NCI-H774 (cell line): ENCODE measurements at regions not wholly inside any gene's neighbourhood (a gene's known extent, or its start where the extent isn't known, plus 50 kb on each side); places are given as distances from the start of the nearest gene placed in this dataset.
"Not testable (repeated sequence)": the region's sequence is repeated elsewhere in the genome, so short reads cannot be mapped to it uniquely, and the experiment has no call there.

ENCODE experiments used
- DNase-seq: peaks from one replicate; lab custom pipeline; 2025; lab: John Stamatoyannopoulos, UW

- no peak for DNase-seq
Measured at GRCh38 chr10:76666891-76667290, 970.7 kb downstream of the KCNMA1 start.

GRCh38 chr10:76665029-76665428 lies 972.6 kb downstream of the KCNMA1 start:
- DNase-seq, result no peak

DNA sequence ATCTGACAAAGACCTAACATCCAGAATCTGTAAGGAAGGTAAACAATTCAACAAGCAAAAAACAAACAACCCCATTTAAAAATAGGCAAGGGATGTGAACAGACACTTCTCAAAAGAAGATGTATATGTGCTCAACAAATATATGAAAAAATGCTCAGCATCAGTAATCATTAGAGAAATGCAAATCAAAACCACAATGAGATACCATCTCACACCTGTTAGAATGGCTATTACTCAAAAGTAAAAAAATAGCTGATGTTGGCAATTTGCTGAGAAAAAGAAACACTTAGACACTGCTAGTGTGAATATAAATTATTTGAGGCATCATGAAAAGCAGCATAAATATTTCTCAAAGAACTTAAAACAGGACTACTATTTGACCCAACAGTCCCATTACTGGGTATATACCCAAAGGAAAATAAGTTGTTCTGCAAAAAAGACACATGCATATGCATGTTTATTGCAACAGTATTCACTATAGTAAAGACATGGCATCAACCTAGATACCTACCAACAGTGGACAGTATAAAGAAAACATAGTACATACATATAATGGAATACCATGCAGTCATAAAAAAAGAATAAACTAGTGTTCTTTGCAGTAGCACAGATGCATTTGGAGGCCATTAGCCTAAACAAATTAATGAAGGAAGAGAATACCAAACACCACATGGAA lies 980.1 kb downstream of the KCNMA1 start:
- no peak for DNase-seq

DNA sequence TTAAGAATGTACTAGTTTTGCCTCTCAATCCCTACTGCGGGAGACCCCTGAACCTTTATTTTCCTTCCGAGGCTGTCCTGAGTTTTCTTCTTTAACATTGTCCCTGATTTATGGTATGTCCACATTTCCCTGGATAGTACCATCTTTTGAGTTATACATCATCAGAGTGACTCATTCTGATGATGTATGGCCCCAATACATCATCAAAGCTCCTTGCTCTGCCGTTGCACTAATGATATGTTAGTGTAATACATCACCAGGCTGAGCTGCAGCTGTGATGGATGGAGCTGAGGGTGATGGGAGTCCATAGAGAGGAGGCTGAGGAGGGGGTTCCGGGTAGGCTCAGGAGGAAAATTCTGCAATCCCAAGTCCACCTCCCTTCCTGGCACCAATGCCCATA lies 986.5 kb downstream of the KCNMA1 start:
- DNase-seq, result no peak

DNA sequence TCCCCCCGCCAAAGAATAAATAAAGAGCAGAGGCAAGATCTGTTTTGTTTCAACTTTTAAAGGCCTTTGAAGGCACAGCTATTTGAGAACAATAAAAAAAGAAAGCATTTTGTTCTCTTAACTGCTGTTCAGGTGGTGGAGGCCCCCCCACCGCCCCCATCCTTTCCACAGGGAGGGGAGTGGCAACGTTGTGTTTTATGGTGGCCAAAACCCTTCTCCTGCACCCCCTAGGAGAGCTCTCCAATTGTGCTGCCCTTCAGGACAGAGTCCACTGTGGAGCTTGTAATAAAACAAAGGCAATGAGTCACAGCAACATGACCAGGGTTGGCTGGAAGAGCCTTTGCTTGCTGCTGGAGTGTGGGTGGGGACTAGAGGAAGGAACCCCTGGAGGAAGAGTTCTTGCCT lies 987.9 kb downstream of the KCNMA1 start:
- no peak for DNase-seq

DNA sequence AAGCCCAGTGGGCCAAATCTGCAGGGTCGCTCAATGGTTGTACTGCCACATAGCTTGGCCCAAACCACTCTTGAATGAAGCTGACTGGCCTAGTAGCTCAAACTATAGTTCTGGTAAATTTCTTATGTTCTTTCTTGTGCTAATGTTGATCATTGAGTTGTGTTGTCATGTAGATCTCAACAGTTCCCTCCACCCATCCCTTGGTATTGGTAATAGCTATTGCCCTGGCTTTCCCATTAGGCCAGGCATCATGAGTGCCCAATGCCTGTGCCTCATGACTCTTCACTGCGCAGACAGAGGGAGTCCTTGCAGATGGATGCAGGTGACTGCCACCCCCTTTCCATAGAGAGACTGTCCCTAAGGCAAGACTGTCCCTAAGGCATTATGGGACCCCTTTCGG lies 988.4 kb downstream of the KCNMA1 start:
- no peak for DNase-seq

GRCh38 chr10:76647301-76647700 lies 990.3 kb downstream of the KCNMA1 start:
- DNase-seq, result no peak

- no peak for DNase-seq
Measured at GRCh38 chr10:76645341-76645740, 992.3 kb downstream of the KCNMA1 start.

DNA sequence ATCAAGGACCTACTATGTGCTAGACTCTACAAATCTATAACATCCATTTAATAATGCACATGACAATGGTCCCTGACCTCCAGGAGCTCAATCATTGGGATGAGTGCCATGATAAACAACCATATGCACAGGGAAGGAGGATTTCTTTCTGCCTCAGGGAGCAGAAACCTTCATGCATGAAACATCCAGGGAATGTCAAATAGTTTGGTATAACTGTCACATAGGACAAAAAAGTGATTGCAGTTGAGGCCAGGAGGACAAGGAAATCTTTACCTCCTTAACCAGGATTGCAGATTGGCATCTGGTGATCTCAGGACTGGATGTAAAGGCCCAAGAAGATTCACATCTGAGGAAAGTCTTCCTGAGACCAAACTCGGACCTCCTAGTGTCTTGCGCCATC lies 993.1 kb downstream of the KCNMA1 start:
- no peak for DNase-seq

- no peak for DNase-seq
Measured at GRCh38 chr10:76643511-76643911, 994.1 kb downstream of the KCNMA1 start.

DNA sequence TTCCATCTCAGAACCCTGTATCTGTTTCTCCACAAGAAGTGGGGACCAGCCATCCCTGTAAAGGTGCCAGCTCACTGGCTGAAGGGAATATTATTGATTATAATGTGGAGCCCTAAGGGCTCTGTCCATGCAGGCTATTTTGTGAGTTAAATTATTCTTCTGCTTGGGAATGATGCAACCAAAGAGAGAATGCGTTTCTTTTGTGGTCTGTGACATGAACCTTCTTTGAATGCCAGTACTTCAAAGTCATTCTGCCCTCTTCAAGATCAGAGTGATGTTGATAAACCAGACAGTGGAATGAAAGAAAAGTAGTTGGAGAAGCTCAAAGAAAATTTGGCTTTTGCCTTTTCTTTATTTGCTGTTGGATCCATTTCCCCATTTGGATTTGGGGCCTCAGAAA lies 995.2 kb downstream of the KCNMA1 start:
- DNase-seq, result no peak

DNA sequence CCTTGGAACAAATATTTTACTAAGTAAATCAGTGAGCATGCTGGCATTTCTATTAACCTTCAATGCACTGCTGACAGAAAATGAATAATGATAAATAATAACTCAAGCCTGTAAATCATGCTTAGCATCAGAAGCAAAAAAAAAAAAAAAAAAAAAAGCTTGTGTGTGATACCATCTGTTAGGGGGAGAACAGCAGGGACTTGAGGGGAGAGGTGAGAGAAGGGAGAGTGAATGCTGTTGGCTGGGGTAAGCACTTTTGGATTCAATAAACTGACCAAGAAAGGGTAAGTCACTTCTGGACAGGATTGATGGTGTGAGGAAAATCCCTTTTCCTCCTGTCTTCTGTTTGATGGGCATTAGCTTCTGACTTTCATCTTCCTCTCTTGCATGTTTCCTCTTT lies 996.4 kb downstream of the KCNMA1 start:
- no peak for DNase-seq

GRCh38 chr10:76640806-76641205 lies 996.8 kb downstream of the KCNMA1 start:
- no peak for DNase-seq

GRCh38 chr10:76632767-76633051 lies 1004.9 kb downstream of the KCNMA1 start:
- DNase-seq, result peak; percentile 68

- peak; percentile 42 for DNase-seq
Measured at GRCh38 chr10:76631884-76632766, 1005.5 kb downstream of the KCNMA1 start.

DNA sequence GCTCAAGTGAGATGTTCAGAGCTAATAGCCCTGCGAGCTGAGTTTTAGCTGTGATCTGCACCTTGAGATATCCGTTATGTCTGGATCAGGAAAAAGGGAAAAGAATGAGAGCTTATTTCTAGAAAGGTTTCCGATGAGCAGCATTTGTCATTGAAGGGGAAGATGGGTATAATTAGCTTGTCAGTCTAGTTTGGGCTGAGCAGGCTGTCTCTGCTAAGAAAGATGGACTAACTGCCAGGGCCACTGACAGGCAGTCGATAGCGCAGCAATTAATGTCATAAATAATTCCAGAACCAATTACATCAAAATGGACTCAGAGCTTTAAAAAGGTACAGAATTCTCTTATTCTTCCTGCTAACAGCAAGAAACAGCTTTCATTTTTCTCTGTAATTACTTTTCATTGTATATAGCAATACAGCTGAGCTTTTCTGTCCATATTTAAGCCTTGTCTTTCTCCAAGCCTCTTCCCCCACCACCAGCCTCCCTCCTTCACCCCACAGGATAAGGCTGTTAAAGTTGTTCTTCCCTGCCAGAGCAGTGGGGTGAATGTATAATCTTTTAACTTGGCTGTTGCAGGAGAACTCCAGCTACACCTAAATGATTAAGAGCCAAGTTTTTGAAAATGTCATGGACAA lies 1006.5 kb downstream of the KCNMA1 start:
- no peak for DNase-seq

DNA sequence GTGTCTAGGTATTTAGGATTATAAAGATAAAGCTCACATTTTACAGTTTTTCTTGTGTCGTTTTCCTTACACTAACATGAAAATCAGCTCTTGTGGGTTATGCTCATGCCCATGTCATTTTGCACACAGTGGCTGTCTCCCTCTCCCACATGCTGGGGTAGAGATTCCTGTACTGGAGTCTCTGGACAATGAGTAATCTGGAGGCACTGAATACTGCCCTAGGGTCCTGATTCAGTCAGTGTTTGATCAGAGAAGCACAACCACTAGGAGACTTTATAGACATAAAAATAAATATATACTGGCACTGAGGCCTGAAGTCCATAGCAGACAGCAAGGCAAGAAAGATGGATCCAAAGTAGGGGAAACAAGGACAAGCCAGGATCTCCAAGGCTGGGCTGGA lies 1008.8 kb downstream of the KCNMA1 start:
- no peak for DNase-seq

DNA sequence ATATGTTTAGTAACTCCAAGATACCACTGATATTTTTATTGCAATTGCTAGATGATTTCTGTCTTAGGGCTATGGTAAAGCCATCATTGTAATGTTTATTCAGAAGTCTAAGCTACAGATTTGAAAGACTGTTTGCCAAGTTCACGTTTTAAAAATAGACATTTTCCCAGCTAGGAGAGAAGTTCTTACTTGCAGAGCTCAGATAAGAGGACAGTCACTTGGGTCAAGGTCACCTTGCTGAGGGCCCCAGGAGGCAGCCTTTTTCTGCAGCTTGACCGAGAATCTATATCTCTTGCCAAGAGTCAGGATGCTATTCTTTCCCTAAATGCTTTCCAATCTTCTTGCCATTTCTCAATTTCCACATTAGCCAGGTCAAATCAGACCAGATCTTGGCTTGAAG lies 1011.2 kb downstream of the KCNMA1 start:
- DNase-seq, result no peak

GRCh38 chr10:76624470-76624869 lies 1013.1 kb downstream of the KCNMA1 start:
- DNase-seq, result no peak

- no peak for DNase-seq
Measured at GRCh38 chr10:76621886-76622620, 1015.6 kb downstream of the KCNMA1 start.

- no peak for DNase-seq
Measured at GRCh38 chr10:76618641-76619040, 1019.0 kb downstream of the KCNMA1 start.

DNA sequence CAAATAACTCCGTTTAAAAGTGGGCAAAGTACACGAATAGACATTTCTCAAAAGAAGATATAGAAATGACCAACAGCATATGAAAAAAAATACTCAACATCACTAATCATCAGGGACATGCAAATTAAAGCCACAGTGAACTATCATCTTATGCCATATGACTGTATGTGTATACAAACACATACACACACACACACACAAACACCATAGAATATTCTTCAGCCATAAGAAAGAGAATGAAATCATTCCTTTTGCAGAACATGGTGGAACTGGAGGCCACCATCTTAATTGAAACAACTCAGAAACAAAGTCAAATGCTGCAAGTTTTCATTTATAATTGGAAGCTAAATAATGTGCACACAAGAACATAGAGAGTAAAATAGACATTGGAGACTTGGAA lies 1019.4 kb downstream of the KCNMA1 start:
- no peak for DNase-seq

GRCh38 chr10:76616666-76617065 lies 1020.9 kb downstream of the KCNMA1 start:
- not testable (repeated sequence) for DNase-seq
